ENCODE measurements at regions not wholly inside any gene's neighbourhood (a gene's known extent, or its start where the extent isn't known, plus 50 kb on each side); places are given as distances from the start of the nearest gene placed in this dataset.

DNA sequence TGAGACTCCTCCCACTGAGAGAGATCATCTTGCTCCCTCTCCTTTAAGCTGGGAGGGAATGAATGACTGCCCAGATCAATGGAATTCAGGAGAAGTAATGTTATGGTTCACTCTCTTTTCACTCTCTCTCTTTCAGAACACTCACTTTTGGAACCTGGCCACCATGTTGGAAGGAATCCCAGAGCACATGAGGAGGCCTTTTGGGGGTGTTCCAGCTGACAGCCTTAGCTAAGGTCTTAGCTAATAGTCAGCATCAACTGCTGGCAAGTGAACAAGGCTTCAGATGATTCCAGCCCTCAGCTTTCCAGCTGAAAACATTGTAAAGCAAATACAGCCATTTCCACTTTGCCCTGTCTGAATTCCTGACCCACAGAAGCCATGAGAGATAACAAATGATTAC, 124.0 kb upstream of the CLNK start (continued):
- TF ChIP-seq CBX5 (IDR thresholded peaks at IDR 0.05; ENCODE audit: low read depth, low read length), result no peak
- TF ChIP-seq CBX8 (IDR thresholded peaks at IDR 0.05; ENCODE audit: borderline replicate concordance, low read depth, low read length), result no peak
- TF ChIP-seq BRCA1 (IDR thresholded peaks at IDR 0.05; ENCODE audit: low read depth, low read length), result no peak

Data from H1 (cell line).